ENCODE measurements at regions not wholly inside any gene's neighbourhood (a gene's known extent, or its start where the extent isn't known, plus 50 kb on each side); places are given as distances from the start of the nearest gene placed in this dataset.

DNA sequence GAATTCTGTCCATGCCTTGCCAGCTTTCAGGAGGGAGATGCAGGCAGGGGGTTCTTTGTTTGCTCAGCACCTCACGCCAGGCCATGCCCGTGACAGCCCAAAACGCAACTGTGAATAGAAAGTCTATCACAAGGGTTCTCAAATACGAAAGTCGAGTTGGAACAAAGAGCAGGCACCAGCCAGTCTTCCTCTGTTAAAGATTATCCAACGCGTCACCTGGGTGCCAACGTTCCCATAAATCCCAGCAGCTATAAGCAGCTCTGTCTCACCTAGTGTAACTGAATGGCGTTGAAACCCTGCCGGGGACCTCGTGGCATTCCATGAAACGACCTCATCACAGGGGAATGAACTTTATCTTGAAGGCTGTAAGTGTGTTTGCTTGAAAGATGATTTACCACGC, 84.8 kb upstream of the GATA6 start:
- intact Hi-C loops (cut with micrococcal nuclease) = no loop called here
- H3K9me3 ChIP-seq (replicated peaks; ENCODE audit: control insufficient read depth, insufficient read depth, low read length) = no peaks in the 10 kb centered on the region
- H2AFZ ChIP-seq (ENCODE audit: low read depth, low read length) = no peak overlapping the region
- H4K20me1 ChIP-seq (replicated peaks; ENCODE audit: control insufficient read depth, extremely low read depth, insufficient read depth, low read length) = no peaks in the 10 kb centered on the region
- BruUV-seq (replicated peaks) = no TSS peak
- CTCF ChIA-PET = no interaction called here
- FAIRE-seq (no peak), DNase-seq (ENCODE audit: low read depth, low spot score) (no peak)
- H3K4me3 ChIP-seq (replicated peaks in 1 of 3; ENCODE audit: insufficient read depth in 1 of 3, low read depth in 1 of 3, low read length in 3 of 3) = no peak overlapping the region
- H3K27me3 ChIP-seq (ENCODE audit: control insufficient read depth in 2 of 2, insufficient read depth in 2 of 2, low read length in 2 of 2) = peaks cover 15 to 19% of the 10 kb centered on the region in 2 experiments
- POLR2A ChIA-PET = no interaction called here
- no peak overlapping the region for H3K9ac ChIP-seq (replicated peaks; ENCODE audit: extremely low read depth, insufficient read depth, low read length)
- TF ChIP-seq POLR2A (IDR thresholded peaks at IDR 0.05; ENCODE audit: low read depth, low read length) (no peak), EZH2 (IDR thresholded peaks at IDR 0.05; ENCODE audit: borderline replicate concordance, low read depth, low read length, severe bottlenecking) (no peak), POLR2AphosphoS5 (IDR thresholded peaks at IDR 0.05; ENCODE audit: insufficient read depth, low read depth, low read length) (no peak), GATA2 (IDR thresholded peaks at IDR 0.05; ENCODE audit: insufficient read depth, insufficient read length, low read depth, low read length) (no peak), FOS (IDR thresholded peaks at IDR 0.05; ENCODE audit: borderline replicate concordance, insufficient read depth, low read length) (no peak), JUN (IDR thresholded peaks at IDR 0.05; ENCODE audit: borderline replicate concordance, insufficient read depth, insufficient read length, low read depth) (no peak), MYC (IDR thresholded peaks at IDR 0.05; ENCODE audit: low read depth, low read length) (no peak)
- TF ChIP-seq, protein P1, sequence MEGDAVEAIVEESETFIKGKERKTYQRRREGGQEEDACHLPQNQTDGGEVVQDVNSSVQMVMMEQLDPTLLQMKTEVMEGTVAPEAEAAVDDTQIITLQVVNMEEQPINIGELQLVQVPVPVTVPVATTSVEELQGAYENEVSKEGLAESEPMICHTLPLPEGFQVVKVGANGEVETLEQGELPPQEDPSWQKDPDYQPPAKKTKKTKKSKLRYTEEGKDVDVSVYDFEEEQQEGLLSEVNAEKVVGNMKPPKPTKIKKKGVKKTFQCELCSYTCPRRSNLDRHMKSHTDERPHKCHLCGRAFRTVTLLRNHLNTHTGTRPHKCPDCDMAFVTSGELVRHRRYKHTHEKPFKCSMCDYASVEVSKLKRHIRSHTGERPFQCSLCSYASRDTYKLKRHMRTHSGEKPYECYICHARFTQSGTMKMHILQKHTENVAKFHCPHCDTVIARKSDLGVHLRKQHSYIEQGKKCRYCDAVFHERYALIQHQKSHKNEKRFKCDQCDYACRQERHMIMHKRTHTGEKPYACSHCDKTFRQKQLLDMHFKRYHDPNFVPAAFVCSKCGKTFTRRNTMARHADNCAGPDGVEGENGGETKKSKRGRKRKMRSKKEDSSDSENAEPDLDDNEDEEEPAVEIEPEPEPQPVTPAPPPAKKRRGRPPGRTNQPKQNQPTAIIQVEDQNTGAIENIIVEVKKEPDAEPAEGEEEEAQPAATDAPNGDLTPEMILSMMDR (IDR thresholded peaks at IDR 0.05; ENCODE audit: extremely low read depth in 1 of 2, insufficient read depth in 1 of 2, low read depth in 1 of 2, low read length in 2 of 2) = no peak
- TF ChIP-seq, protein P2, sequence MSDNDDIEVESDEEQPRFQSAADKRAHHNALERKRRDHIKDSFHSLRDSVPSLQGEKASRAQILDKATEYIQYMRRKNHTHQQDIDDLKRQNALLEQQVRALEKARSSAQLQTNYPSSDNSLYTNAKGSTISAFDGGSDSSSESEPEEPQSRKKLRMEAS (IDR thresholded peaks at IDR 0.05; ENCODE audit: insufficient read depth, insufficient read length) = no peak
- H3K4me2 ChIP-seq (ENCODE audit: insufficient read depth, low read length) = no peak overlapping the region
- no peak overlapping the region for H3K27ac ChIP-seq (ENCODE audit: insufficient read depth, low read depth, low read length)
- no peaks in the 10 kb centered on the region for H3K36me3 ChIP-seq (ENCODE audit: control insufficient read depth in 2 of 2, extremely low read depth in 1 of 2, insufficient read depth in 2 of 2, low read length in 2 of 2)
- H3K79me2 ChIP-seq (ENCODE audit: control insufficient read depth, insufficient read depth, low read length) = no peaks in the 10 kb centered on the region
- dilution Hi-C loops (cut with MboI; ENCODE audit: extremely low pct_ligation_motif_present, low sequenced_read_pairs) = no loop called here
- H3K4me1 ChIP-seq (ENCODE audit: control insufficient read depth, extremely low read depth, insufficient read depth, low read length) = no peaks in the 10 kb centered on the region
- H3K9me1 ChIP-seq (replicated peaks; ENCODE audit: control insufficient read depth, extremely low read depth, insufficient read depth, low read length) = no peaks in the 10 kb centered on the region

All from endothelial cell of umbilical vein (primary cell).